ENCODE measurements at regions not wholly inside any gene's neighbourhood (a gene's known extent, or its start where the extent isn't known, plus 50 kb on each side); places are given as distances from the start of the nearest gene placed in this dataset.

- no peak for TF ChIP-seq CTCF (IDR thresholded peaks at IDR 0.05)
- TF ChIP-seq SIN3A (IDR thresholded peaks at IDR 0.05; ENCODE audit: borderline replicate concordance, insufficient read depth, low read depth, low read length) = no peak
- TF ChIP-seq REST (IDR thresholded peaks at IDR 0.05; ENCODE audit: insufficient read depth in 1 of 2, low read depth in 2 of 2, low read length in 1 of 2) = no peak
- no peak for TF ChIP-seq POLR2AphosphoS5 (IDR thresholded peaks at IDR 0.05; ENCODE audit: low read depth, low read length)
Measured at GRCh38 chr9:29609282-29609681, 2036.0 kb upstream of the C9orf72 start.
